ENCODE measurements at regions not wholly inside any gene's neighbourhood (a gene's known extent, or its start where the extent isn't known, plus 50 kb on each side); places are given as distances from the start of the nearest gene placed in this dataset.
"Not testable (repeated sequence)": the region's sequence is repeated elsewhere in the genome, so short reads cannot be mapped to it uniquely, and the experiment has no call there.

DNA sequence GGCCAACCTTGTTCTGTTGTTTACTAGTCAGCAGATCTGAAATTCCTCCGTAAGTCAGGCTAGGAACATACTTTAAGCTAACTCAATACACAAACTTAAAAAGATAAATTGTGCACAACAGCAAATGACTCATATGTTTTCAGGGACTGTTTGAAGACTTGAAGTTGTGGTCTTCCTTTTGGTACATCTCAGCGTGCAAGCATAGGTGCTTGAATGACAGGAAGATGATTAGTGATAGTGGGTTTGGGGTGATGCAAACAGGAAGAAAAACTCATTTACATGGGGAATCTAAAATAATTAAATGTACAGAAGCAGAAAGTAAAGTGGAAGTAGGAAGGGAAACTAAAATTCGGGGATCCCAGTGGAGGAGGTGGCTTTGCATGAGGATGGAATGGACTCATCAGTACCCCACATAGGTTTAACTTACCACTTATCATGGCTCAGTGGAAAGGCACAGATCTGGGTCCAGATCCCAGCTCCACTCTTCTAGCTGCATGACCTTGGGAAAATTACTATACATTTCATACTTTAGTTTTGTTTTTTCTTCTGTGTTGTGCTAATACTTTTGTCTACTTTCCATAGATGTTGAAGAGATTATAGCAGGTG is 122.3 kb downstream of the XCL2 start:
- DNase-seq (ENCODE audit: low read depth, low spot score): no peak

DNA sequence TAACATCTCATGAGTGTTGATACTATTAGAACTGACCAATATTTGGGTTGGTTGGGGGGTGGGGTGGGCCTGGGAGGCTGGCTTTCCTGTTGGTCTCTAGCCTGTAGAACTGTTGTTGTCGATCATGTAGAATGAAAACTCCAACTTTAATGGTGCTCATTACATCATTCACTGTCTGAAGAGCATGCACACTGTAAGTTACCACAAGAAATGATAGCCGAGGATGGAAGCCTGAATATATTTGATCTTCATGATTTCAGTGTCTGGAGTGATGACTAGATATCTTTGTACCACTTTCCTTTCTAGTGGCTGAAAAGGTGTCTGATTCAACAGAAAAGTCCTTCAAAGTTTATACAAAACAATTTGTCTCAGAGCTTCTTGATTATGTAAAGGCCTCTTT is 123.6 kb downstream of the XCL2 start:
- DNase-seq (ENCODE audit: low read depth, low spot score): no peak

DNA sequence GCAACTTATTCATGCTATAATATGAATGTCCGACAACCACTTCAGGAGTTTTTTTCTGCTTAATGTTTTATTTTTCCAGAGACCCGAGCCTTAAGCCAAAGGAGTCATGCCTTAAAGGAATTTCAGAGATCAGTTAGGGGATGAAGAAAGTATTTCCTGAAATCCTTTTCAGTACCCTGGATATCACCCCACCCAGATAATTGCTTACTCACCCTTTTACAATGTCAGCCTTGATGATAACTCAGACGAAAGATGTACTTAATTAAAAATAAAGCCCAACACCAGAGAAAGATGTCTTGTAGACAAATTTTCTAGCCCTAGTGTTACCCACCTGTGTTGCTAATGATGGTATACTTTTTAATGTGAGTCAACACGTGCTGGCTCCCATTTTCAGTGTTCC is 124.1 kb downstream of the XCL2 start:
- no peak for DNase-seq (ENCODE audit: low read depth, low spot score)

DNA sequence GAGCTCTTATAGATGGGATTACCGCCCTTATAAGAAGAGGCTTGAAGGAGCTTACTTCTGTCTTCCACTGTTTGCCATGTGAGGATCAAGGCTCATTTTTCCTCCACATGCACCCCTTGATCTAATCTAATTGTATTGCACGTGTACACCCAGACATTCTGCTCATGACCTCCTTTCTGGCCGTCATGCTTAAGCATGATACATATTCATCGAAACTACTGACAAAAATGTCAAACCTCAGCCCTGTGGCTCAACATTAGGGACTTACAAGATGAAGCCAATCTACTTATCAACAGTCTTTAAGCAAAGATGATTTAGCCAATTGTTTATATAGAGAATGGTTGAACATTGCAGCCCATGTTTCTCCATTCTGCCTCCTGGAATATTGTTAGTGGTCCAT is 127.6 kb downstream of the XCL2 start:
- no peak for DNase-seq (ENCODE audit: low read depth, low spot score)

DNA sequence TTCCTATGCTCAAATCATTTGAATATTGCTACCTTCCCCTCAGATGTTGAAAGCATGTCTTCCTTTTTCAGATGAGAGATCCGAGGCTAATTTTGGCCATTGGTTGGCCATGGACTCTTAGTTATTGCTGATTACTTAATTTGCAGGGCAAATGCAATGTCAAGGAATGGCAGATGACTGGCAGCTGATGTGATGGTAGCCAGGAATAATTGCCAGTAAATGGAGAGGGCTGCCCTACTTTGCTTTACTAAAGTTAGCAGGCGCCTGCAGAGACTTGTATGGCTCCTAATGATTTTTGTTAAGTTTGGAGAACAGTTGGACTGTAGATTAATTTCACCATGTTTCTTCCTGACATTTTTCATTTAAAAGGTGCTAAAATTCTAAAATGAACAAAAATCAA is 128.9 kb downstream of the XCL2 start:
- DNase-seq (ENCODE audit: low read depth, low spot score): no peak

DNA sequence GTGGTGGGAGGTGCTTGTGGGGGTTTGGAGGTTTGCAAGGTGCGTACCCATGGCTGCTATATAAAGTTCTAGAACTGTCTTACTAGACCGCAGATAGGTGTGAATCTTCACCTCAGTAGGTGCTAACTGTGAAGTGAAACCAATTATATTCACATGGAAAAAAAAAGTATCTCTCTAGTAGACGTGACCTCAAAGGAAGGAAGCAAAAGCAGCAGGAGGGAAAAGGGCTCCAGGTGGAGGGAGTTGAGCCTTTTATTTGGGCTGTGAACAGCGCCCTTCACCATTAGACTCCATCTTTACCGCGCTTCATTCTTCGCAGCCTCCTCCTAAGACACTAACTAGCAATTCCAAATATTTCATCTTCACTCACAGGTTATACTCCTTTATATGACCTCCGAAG is 129.8 kb downstream of the TBX19 start:
- no peak for DNase-seq (ENCODE audit: low read depth, low spot score)

DNA sequence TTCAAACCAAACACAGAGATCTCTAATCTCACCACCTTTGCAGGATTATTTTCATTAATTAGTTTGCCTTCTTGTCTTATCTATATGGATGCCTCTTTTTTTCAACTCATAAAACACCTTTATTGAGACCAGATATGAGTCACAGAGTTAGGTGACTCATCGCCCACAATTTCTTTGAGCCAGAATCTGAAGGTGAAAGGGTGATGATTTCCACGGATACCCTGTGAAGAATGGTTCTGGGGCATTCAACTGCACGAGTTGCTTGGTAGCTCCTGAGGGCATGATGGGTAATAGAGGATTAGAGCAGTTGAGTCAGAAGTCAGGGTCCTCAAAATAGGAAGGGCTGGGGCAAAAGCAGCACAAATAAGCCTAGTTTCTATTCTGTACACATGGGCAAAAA is 128.2 kb downstream of the TBX19 start:
- DNase-seq (ENCODE audit: low read depth, low spot score): peak; percentile 56

DNA sequence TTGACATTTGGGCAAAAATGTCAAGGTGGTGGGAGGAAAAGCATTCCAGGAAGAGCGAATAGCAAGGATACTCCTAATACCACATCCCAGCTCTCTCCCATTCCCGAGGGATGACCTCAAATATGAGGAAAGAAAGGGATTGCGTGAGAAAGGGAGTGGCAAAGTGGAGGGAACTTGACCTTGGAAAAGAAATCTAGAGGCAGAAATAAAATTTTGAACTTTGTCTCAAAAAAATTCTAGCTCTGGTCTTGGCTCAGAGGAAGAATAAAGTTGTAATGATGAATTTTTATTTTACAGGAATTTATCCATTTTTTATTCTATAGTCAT is 127.8 kb downstream of the TBX19 start:
- DNase-seq (ENCODE audit: low read depth, low spot score): no peak

DNA sequence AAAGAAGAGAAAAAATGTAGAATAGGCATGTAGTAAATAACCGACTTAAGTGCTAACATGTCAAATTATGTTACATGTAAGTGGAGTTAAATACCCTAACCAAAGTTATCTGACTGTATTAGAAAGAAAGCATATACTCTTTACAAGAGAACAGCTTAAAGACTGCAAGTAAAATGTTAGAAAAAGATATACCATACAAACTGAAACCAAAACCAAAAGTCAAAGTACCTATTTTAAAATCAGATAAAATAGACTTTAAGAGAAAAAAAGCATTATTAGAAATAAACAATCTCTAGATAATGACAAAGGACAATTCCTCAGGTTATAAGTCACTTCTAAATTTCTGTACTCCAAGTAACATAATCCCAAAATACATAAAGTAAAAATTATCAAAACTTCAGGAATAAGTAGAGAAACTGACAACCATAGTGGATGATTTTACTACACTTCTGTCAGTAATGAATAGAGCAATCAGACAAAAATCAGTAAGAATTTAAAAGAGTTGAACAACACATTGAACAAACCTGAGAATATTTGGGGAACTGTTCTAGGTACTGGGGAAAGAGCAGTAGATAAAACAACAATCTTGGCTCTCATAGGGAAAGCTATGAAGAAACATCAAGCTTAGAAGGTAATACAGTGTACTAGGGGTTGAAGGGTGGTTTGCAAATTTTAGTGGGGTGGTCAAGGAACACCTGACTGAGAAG is 127.3 kb downstream of the TBX19 start:
- no peak for DNase-seq (ENCODE audit: low read depth, low spot score)

DNA sequence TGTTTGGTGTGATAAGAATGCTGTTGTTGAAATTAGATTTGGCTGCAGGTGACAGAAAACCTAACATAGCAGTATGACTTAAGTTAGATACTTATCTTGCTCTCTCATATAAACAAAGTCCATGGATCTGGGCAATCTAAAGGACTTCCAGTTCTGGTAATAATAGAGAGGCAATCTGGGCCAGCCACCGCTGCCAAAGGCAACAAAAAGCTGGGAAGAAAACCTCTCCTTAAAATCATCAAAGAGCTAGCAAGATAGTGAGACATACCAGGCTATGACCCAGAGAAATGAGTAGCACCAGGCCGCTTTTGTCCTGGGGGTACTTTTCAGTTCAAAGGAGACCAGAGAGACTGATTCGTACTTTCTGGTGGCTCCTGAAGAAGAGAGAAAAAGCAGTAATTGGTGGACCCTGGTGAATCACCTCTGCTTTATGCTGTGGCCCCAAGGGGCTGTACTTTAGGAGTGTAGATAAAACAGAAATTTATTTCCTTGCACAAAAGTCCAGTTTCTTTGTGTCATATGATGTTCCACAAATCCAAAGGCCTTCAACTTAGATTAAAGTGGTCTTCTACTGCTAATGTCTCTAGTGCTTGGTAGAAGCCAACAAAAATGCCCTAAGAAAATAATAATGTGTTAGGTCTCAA is 125.4 kb downstream of the TBX19 start:
- no peak for DNase-seq (ENCODE audit: low read depth, low spot score)

DNA sequence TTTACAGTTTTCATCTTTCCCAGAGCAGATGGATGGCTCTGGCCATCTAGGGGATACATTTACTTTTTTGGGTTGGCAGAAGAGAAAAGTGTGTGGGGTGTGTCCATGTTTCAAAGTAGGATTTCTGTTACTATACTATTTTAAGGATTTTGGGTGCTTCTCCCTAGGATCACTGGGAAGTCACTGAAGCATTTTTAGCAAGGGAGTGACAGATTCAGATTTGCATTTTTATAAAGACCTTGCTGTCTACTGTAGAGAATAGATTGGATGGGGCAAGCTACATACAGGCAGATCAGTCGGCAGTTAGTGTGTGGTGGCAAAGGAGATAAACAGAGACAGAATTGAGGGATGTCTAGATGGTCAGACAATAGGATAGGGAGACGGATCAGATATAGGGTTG is 122.5 kb downstream of the TBX19 start:
- DNase-seq (ENCODE audit: low read depth, low spot score): no peak

DNA sequence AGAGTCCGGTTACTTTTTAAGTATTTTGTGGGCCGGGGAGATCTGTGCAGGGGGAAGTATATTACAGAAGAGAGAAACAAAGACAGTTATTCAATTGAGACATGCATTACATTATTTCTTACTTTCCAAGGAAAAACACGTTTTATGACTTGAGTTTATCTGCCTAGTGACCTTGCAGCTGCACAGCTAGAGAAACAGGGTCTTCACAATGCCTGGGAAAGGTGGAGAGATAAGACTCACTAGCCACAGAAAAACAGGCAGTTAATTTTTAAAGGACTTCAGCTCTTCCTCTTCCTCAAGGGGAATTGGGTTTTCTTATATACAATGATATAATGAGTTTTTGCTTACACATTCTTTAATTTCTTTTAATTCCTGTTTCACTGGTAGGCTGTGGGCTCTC is 121.8 kb downstream of the TBX19 start:
- DNase-seq (ENCODE audit: low read depth, low spot score): not testable (repeated sequence)

DNA sequence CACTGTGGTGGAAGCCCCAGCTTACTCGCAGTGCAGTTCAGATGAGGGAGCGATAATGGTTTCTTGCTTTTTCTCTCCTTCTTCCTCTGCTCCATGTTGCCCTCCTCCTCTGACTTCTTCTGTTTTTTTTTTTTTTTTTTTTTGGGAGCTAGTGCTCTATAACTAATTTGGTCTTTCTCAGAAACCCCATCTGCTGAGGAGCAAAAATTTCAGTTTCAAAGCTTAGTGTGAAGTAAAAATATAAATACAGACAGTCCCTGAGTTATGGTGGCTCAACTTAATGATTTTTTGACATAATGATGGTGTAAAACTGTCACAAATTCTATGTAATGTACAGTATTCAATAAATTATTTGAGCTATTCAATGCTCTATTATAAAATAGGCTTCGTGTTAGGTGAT is 120.7 kb downstream of the TBX19 start:
- DNase-seq (ENCODE audit: low read depth, low spot score): no peak

DNA sequence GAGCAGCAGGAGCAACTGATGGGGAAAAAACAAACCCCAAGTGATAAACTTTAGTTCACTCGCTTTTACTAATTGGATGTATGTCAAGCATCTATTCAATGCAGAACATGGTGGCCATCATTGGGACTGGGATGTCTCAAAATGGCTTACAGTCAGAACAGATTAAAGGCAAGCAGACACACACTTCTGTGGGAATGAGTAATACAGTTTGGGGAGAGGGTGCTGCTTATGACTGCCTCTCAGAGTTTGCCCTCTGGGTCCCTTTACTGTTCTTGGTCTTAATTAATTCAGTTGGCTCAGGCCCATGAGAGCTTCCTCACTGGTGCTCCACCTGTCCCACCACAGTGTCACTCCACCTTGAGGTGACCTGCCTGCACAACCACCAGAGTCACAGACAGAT is 119.5 kb downstream of the TBX19 start:
- no peak for DNase-seq (ENCODE audit: low read depth, low spot score)

DNA sequence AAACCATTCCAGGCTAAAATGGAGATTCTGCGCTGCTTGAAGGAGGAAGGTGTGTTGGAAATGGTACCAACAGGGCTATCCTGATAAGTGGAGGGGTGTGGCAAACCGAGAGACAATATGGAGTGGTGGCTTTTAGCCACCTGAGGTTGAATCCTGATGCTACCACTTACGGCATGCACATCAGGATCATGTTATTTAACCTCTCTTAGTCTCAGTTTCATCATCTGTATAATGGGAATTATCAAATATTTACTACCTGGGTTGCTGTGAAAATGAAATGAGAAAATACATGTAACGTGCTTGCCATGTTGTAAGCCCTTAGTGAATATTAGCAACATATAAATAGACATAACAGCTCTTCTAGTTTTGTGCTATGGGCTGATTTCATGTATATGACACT is 117.1 kb downstream of the TBX19 start:
- no peak for DNase-seq (ENCODE audit: low read depth, low spot score)

DNA sequence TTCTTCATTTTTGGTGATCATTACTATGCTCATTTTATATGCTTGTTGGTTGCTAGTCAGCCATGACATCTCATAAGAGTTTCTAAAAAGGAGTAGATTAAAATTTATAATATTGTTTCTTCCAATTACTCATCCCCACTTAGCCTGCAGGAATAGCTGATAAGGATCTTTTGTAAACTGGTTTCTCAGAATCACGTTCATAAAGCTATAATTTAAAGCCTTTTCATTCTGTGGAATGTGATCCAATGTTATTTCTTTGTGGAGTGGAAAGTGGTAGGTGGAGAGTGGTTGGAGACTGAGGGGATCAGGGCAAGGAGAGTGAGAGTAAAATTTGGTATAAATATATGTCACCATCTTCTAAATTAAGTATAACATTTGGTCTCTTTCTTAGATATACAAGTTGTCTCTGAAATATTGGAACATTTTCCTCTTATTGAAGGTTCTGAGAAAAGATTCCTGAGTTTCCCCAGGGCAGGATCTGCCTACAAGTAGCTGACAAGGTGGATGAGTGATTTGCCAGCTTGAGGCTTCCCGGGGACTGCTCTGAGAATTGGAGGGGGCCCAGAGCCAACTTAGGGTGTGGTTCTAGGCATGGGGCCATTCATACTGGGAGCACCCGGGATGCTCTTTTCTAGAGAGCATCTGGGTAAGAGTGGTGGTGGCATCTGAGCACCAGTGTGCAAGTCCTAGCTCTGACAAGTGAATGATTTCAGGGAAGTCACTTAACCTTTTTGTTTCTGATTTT is 116.4 kb downstream of the TBX19 start:
- no peak for DNase-seq (ENCODE audit: low read depth, low spot score)

DNA sequence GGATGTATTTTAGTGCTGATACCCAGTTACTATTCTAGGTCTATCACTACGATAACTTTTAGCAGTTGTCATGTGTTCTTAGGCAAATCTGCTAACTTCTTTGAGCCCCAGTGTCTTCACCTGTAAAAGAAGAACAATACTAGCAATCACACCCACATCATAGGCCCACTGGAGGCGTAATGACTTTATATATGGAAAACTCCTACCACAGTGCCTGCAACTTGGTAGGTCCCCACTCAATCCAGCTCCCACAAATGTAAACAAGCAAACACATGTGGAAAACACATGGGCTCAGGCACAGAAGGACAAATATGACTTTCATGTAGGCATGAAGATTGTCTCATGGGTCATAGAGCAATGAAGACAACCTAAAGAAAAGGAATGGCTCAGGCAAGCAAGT is 115.8 kb downstream of the TBX19 start:
- no peak for DNase-seq (ENCODE audit: low read depth, low spot score)

DNA sequence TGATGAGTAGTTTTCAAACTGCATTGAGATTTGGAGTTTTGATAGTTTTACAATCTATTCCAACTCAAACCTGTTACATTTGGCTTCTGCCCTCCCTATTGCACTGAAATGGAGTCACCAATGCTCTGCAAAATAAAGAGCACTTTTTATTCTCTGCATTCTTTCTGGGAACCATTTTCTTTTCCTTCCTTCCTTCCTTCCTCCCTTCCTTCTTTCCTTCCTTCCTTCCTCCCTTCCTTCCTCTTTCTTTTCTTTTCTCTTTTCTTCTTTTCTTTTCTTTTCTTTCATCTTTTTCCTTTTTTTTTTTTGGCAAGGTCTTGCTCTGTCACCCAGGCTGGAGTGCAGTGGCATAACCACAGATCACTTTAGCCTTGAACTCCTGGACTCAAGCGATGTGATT is 114.2 kb downstream of the TBX19 start:
- DNase-seq (ENCODE audit: low read depth, low spot score): no peak

DNA sequence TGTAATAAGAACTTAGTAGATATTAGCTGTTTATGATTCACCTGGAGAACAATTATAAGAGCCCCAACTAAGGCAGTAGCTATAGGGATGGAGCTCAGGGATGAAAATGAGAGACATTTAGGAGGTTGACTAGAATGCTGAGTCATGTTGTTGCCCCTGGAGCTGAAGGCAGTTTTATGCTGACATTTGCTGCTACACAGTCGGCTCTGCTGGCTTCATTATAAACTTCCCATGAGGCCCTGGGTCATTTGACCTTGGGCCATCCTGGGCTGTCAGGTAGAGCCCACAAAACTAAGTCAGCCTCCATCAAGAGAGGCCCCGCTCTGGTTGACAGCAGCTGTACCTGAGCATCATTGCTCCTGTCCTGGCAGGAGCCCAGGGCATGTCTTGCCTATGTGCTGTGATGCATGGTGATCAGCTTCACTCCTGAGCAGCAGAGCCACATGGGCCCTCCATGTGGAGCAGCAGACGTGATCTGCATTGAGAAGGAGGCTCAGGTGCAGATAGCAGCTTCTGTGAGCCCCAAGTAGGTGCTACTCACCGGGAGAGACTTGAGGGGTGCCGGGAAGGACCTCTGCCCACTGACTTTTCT is 112.4 kb downstream of the TBX19 start:
- DNase-seq (ENCODE audit: low read depth, low spot score): no peak

DNA sequence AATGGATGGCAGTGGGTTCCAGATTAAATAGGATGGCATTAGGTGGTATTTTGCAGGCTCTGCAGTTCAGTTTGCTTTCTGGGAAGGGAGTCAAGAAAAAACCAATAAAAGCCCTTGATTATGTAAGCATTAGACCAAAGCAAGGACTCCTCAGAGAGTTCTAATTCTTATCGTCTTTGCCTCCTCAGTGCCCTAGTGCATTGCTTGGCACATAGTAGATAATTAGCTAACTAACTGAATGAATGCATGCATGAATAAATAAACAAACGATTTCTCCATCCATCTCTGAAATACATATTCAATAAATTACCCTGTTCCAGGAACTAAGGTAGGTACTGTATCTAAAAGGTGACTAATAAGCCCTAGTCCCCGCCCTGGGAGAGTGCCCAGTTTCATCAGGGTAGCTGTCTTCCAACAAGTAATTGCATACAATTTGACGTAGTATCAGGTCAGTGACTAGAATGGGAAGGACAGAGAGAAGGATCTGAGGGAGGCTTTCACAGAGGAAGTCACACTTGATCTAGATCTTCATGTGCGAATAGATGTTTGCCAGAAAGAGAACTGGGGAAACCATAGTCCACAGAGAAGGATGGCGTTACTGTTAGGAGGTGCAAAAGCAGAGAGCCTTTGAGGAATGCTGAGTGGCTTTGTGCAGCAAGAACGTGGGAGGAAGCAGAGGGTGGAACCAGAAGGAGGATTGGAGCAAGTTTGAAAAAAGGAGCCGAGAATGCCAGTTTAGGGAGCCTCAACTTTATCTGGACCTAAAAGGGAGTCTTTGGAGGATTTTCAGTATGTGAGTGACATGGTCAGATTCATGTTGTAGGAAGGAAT is 111.4 kb downstream of the TBX19 start:
- DNase-seq (ENCODE audit: low read depth, low spot score): no peak

DNA sequence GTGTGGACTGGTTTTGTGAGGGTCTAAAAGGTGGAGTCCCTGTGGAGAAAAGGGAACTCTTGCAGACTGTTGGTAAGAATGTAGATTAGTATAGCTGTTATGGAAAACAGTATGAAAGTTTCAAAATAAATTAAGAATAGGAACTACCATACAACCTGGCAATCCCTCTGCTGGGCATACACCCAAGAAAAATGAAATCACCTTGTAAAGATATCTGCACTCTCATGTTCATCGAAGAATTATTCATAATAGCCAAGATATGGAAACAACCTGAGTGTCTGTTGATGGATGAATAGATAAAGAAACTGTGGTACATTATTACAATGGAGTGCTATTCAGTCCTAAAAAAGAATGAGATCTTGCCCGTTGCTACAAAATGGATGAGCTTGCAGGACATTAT is 109.6 kb downstream of the TBX19 start:
- DNase-seq (ENCODE audit: low read depth, low spot score): no peak

Measured in activated CD4-positive, CD25-positive, alpha-beta regulatory T cell treated with anti-CD3 and anti-CD28 coated beads, Interleukin-2, amount 50 U/mL, for 16 hours (primary cell).